GM18505 (cell line): ENCODE measurements at regions not wholly inside any gene's neighbourhood (a gene's known extent, or its start where the extent isn't known, plus 50 kb on each side); places are given as distances from the start of the nearest gene placed in this dataset.

Experiments
- ATAC-seq: cut with Tn5 transposase; IDR thresholded peaks from one replicate; pipeline ENCODE4 v1.9.1; 2021; ENCODE audit not compliant: unreplicated experiment
- POLR2A ChIP-seq: IDR thresholded peaks from 4 replicates; pipeline ENCODE4 v1.6.1; 2011; ENCODE audit warnings: borderline replicate concordance; ENCODE audit not compliant: insufficient read depth, insufficient read length; ENCODE audit errors: extremely low read depth

GRCh38 chr16:79772784-79773183 is 172.2 kb upstream of the MAF start:
- TF ChIP-seq POLR2A = no peak
- no peak for ATAC-seq

GRCh38 chr16:79772048-79772447 is 171.5 kb upstream of the MAF start:
- no peak for ATAC-seq
- no peak for TF ChIP-seq POLR2A

GRCh38 chr16:79770244-79771064 is 169.9 kb upstream of the MAF start:
- ATAC-seq = peak; percentile 100
- TF ChIP-seq POLR2A = peak; percentile 44

GRCh38 chr16:79769928-79770243 is 169.3 kb upstream of the MAF start:
- no peak for ATAC-seq
- TF ChIP-seq POLR2A = no peak

- no peak for ATAC-seq
- TF ChIP-seq POLR2A = no peak
Measured at GRCh38 chr16:79769270-79769927, 168.9 kb upstream of the MAF start.

GRCh38 chr16:79768276-79768970 is 167.9 kb upstream of the MAF start:
- ATAC-seq = no peak
- TF ChIP-seq POLR2A = no peak

GRCh38 chr16:79767421-79768275 is 167.1 kb upstream of the MAF start:
- no peak for ATAC-seq
- no peak for TF ChIP-seq POLR2A

- TF ChIP-seq POLR2A = no peak
- no peak for ATAC-seq
Measured at GRCh38 chr16:79765901-79766394, 165.4 kb upstream of the MAF start.

- no peak for TF ChIP-seq POLR2A
- no peak for ATAC-seq
Measured at GRCh38 chr16:79765431-79765830, 164.9 kb upstream of the MAF start.

GRCh38 chr16:79764415-79765110 is 164.0 kb upstream of the MAF start:
- ATAC-seq = no peak
- TF ChIP-seq POLR2A = no peak

- ATAC-seq = no peak
- no peak for TF ChIP-seq POLR2A
Measured at GRCh38 chr16:79762217-79762616, 161.7 kb upstream of the MAF start.

GRCh38 chr16:79758615-79759346 is 158.2 kb upstream of the MAF start:
- no peak for ATAC-seq
- TF ChIP-seq POLR2A = no peak
